D721Med (cell line): ENCODE measurements at regions not wholly inside any gene's neighbourhood (a gene's known extent, or its start where the extent isn't known, plus 50 kb on each side); places are given as distances from the start of the nearest gene placed in this dataset.

Experiments
- DNase-seq: peaks from one replicate; pipeline ENCODE4 v3.0.0; 2011; ENCODE audit warnings: low spot score; ENCODE audit not compliant: insufficient read length
- FAIRE-seq: peaks from 2 replicates; lab custom pipeline; 2011; peaks lifted over from hg19 to GRCh38; lab: Jason Lieb, UNC
- CTCF ChIP-seq: IDR thresholded peaks from 2 replicates; pipeline ENCODE4 v1.5.1; 2012; ENCODE audit warnings: mild to moderate bottlenecking, control low read depth; ENCODE audit not compliant: insufficient read depth; ENCODE audit errors: missing control alignments

- no peak for TF ChIP-seq CTCF
- FAIRE-seq (no peak), DNase-seq (no peak)
Observed at GRCh38 chr19:30932854-30933253, 416.4 kb downstream of the TSHZ3 start.

- TF ChIP-seq CTCF = no peak
- no peak for DNase-seq
- FAIRE-seq = no peak
Observed at GRCh38 chr19:30930941-30931706, 418.1 kb downstream of the TSHZ3 start.

GRCh38 chr19:30927705-30928104 lies 421.5 kb downstream of the TSHZ3 start:
- FAIRE-seq = no peak
- no peak for DNase-seq
- TF ChIP-seq CTCF = no peak

GRCh38 chr19:30924670-30925069 lies 424.6 kb downstream of the TSHZ3 start:
- DNase-seq (no peak), FAIRE-seq (no peak)
- TF ChIP-seq CTCF = no peak

GRCh38 chr19:30924069-30924636 lies 425.1 kb downstream of the TSHZ3 start:
- TF ChIP-seq CTCF = no peak
- no peak for DNase-seq
- no peak for FAIRE-seq

- TF ChIP-seq CTCF = no peak
- FAIRE-seq (no peak), DNase-seq (no peak)
Observed at GRCh38 chr19:30923621-30924020, 425.6 kb downstream of the TSHZ3 start.

GRCh38 chr19:30923096-30923495 lies 426.1 kb downstream of the TSHZ3 start:
- TF ChIP-seq CTCF = no peak
- FAIRE-seq = no peak

More at GRCh38 chr19:30923096-30923495, 426.1 kb downstream of the TSHZ3 start:
- no peak for DNase-seq
